ENCODE measurements at regions not wholly inside any gene's neighbourhood (a gene's known extent, or its start where the extent isn't known, plus 50 kb on each side); places are given as distances from the start of the nearest gene placed in this dataset.

- Mint-ChIP-seq H3K36me3 (ENCODE audit: unreplicated experiment) (no peaks in the 10 kb centered on the region), H3K4me3 (ENCODE audit: unreplicated experiment) (no peak overlapping the region), H3K27ac (ENCODE audit: unreplicated experiment) (no peak overlapping the region), H3K9me3 (ENCODE audit: unreplicated experiment) (no peaks in the 10 kb centered on the region), H3K27me3 (ENCODE audit: unreplicated experiment) (peaks cover 5% of the 10 kb centered on the region), H3K4me1 (ENCODE audit: low read depth, unreplicated experiment) (no peaks in the 10 kb centered on the region)
- TF ChIP-seq, protein P1, sequence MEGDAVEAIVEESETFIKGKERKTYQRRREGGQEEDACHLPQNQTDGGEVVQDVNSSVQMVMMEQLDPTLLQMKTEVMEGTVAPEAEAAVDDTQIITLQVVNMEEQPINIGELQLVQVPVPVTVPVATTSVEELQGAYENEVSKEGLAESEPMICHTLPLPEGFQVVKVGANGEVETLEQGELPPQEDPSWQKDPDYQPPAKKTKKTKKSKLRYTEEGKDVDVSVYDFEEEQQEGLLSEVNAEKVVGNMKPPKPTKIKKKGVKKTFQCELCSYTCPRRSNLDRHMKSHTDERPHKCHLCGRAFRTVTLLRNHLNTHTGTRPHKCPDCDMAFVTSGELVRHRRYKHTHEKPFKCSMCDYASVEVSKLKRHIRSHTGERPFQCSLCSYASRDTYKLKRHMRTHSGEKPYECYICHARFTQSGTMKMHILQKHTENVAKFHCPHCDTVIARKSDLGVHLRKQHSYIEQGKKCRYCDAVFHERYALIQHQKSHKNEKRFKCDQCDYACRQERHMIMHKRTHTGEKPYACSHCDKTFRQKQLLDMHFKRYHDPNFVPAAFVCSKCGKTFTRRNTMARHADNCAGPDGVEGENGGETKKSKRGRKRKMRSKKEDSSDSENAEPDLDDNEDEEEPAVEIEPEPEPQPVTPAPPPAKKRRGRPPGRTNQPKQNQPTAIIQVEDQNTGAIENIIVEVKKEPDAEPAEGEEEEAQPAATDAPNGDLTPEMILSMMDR (IDR thresholded peaks at IDR 0.05; ENCODE audit: partially characterized antibody, unreplicated experiment) = no peak
- DNase-seq = no peak
Measured at GRCh38 chr5:89287964-89288363, 405.0 kb upstream of the MEF2C start.

GRCh38 chr5:89286320-89286719 lies 403.3 kb upstream of the MEF2C start:
- Mint-ChIP-seq H3K9me3 (ENCODE audit: unreplicated experiment) (no peaks in the 10 kb centered on the region), H3K27me3 (ENCODE audit: unreplicated experiment) (peaks cover 5% of the 10 kb centered on the region), H3K4me1 (ENCODE audit: low read depth, unreplicated experiment) (no peaks in the 10 kb centered on the region), H3K27ac (ENCODE audit: unreplicated experiment) (no peak overlapping the region), H3K4me3 (ENCODE audit: unreplicated experiment) (no peak overlapping the region), H3K36me3 (ENCODE audit: unreplicated experiment) (no peaks in the 10 kb centered on the region)
- no peak for DNase-seq
- TF ChIP-seq, protein P1 (IDR thresholded peaks at IDR 0.05; ENCODE audit: partially characterized antibody, unreplicated experiment) = no peak

DNA sequence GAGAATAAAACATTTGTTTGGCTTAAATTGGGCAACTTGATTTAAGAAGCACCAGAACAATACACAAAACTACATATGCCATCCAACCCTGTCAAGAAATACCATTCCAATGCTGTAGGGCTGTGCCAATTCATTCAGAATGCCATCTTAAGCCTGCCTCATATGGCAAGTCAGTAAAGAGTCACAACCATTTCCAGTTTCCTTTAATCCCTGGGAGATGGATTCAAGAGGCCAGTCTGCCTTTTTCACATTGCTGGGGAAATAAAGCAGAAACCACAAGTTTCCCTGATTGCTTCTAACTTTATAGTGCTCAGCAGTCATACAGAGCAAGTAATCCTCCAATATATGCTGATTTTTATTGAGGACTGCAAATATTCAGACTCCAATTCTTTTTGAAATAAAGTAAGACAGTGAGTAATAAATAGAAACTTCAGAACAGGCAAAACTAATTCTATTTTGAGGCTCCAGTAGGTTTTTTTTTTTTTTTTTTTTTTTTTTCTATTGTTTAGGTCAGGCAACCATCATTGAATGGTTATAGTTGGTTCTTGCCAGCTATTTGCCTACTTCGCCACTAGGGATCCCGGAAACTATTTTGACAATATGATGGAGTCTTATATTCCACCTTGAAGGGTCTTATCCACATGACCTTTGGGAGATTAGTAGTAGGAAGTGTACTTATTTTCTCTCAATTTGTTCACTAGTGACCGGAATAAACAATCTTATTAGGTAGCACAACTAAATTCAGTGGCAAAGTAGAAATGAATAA lies 400.9 kb upstream of the MEF2C start:
- TF ChIP-seq, protein P1 (IDR thresholded peaks at IDR 0.05; ENCODE audit: partially characterized antibody, unreplicated experiment) = no peak

GRCh38 chr5:89282554-89283510 lies 399.8 kb upstream of the MEF2C start:
- H3K27ac Mint-ChIP-seq (ENCODE audit: unreplicated experiment) = no peak overlapping the region

More for the DNA sequence above, 400.9 kb upstream of the MEF2C start:
- H3K9me3 Mint-ChIP-seq (ENCODE audit: unreplicated experiment) = no peaks in the 10 kb centered on the region
- peaks cover 5% of the 10 kb centered on the region for H3K27me3 Mint-ChIP-seq (ENCODE audit: unreplicated experiment)
- no peak overlapping the region for H3K4me3 Mint-ChIP-seq (ENCODE audit: unreplicated experiment)
- no peak overlapping the region for H3K27ac Mint-ChIP-seq (ENCODE audit: unreplicated experiment)
- no peak for DNase-seq
- H3K4me1 Mint-ChIP-seq (ENCODE audit: low read depth, unreplicated experiment) = no peaks in the 10 kb centered on the region
- no peaks in the 10 kb centered on the region for H3K36me3 Mint-ChIP-seq (ENCODE audit: unreplicated experiment)

More at GRCh38 chr5:89282554-89283510, 399.8 kb upstream of the MEF2C start:
- Mint-ChIP-seq H3K4me3 (ENCODE audit: unreplicated experiment) (no peak overlapping the region), H3K36me3 (ENCODE audit: unreplicated experiment) (no peaks in the 10 kb centered on the region), H3K4me1 (ENCODE audit: low read depth, unreplicated experiment) (no peaks in the 10 kb centered on the region), H3K9me3 (ENCODE audit: unreplicated experiment) (peaks cover 1% of the 10 kb centered on the region), H3K27me3 (ENCODE audit: unreplicated experiment) (peaks cover 5% of the 10 kb centered on the region)
- DNase-seq = no peak
- TF ChIP-seq, protein P1 (IDR thresholded peaks at IDR 0.05; ENCODE audit: partially characterized antibody, unreplicated experiment) = no peak
